Endothelial cell of umbilical vein (primary cell): ENCODE measurements at regions not wholly inside any gene's neighbourhood (a gene's known extent, or its start where the extent isn't known, plus 50 kb on each side); places are given as distances from the start of the nearest gene placed in this dataset.

ENCODE experiments used
- BruUV-seq: library from RNA; stranded (reverse); fragments of 400-500 nt; replicated peaks from 2 replicates; lab custom pipeline; 2021; lab: Mats Ljungman, UMichigan
- CTCF ChIA-PET: fragments of 300-600, 350-600 bp; sonication (Branson Sonifier 250); formaldehyde crosslinking; loops from one replicate; lab custom pipeline; 2021; ENCODE audit warnings: antibody characterized with exemption, inconsistent platforms; lab: Charles Lee
- POLR2A ChIA-PET: fragments of 300-600, 350-600 bp; sonication (Branson Sonifier 250); formaldehyde crosslinking; loops from one replicate; lab custom pipeline; 2021; ENCODE audit warnings: antibody characterized with exemption, inconsistent platforms; lab: Charles Lee
- DNase-seq: peaks from one replicate; pipeline ENCODE4 v3.0.0-alpha.2; 2011; ENCODE audit warnings: low read depth, low spot score
- FAIRE-seq: peaks from 2 replicates; lab custom pipeline; 2011; peaks lifted over from hg19 to GRCh38; lab: Jason Lieb, UNC
- H2AFZ ChIP-seq: 2 replicates; pipeline ENCODE4 v1.6.0; 2012; ENCODE audit warnings: low read depth, low read length, control low read depth, inconsistent platforms
- H3K27ac ChIP-seq: 2 replicates; pipeline ENCODE4 v1.5.1; 2011; ENCODE audit warnings: low read depth, mild to moderate bottlenecking, control low read depth, low read length, moderate library complexity; ENCODE audit not compliant: insufficient read depth
- H3K27me3 ChIP-seq, 2 experiments: 2 replicates each; pipeline versions ENCODE4 v1.6.0 to v1.6.1; 2011; ENCODE audit warnings: low read length in 2 of 2, mixed read lengths in 1 of 2; ENCODE audit not compliant: control insufficient read depth in 2 of 2, insufficient read depth in 2 of 2
- H3K36me3 ChIP-seq, 2 experiments: 2 replicates in 1 of 2; 3 replicates in 1 of 2; pipeline ENCODE4 v1.5.1; 2011; ENCODE audit warnings: low read length in 2 of 2, mild to moderate bottlenecking in 1 of 2, moderate library complexity in 1 of 2; ENCODE audit not compliant: control insufficient read depth in 2 of 2, insufficient read depth in 2 of 2; ENCODE audit errors: extremely low read depth in 1 of 2
- H3K4me1 ChIP-seq: 3 replicates; pipeline ENCODE4 v1.5.1; 2011; ENCODE audit warnings: mild to moderate bottlenecking, low read length; ENCODE audit not compliant: control insufficient read depth, insufficient read depth; ENCODE audit errors: extremely low read depth
- H3K4me2 ChIP-seq: 2 replicates; pipeline ENCODE4 v1.6.1; 2011; ENCODE audit warnings: low read length, control low read depth, mixed read lengths; ENCODE audit not compliant: insufficient read depth
- H3K4me3 ChIP-seq, 3 experiments: fragments of 200-600 bp in 1 of 3; sonication (generic), shearing (Covaris generic) in 1 of 3; replicated peaks in 1 of 3; 2 replicates each; pipeline ENCODE4 v1.5.1; 2011 to 2016; ENCODE audit warnings: control low read depth in 3 of 3, low read length in 3 of 3, mild to moderate bottlenecking in 2 of 3, inconsistent platforms in 1 of 3, low read depth in 1 of 3, moderate library complexity in 1 of 3; ENCODE audit not compliant: insufficient read depth in 1 of 3
- H3K79me2 ChIP-seq: 2 replicates; pipeline ENCODE4 v1.6.0; 2012; ENCODE audit warnings: low read length, inconsistent platforms; ENCODE audit not compliant: control insufficient read depth, insufficient read depth
- H3K9ac ChIP-seq: replicated peaks from 2 replicates; pipeline ENCODE3; 2011; ENCODE audit warnings: low read length, control low read depth; ENCODE audit not compliant: insufficient read depth; ENCODE audit errors: extremely low read depth
- H3K9me1 ChIP-seq: replicated peaks from 3 replicates; pipeline ENCODE4 v1.6.0; 2011; ENCODE audit warnings: mild to moderate bottlenecking, low read length; ENCODE audit not compliant: control insufficient read depth, insufficient read depth; ENCODE audit errors: extremely low read depth
- H3K9me3 ChIP-seq: replicated peaks from 2 replicates; pipeline ENCODE4 v1.5.1; 2012; ENCODE audit warnings: low read length, inconsistent platforms; ENCODE audit not compliant: control insufficient read depth, insufficient read depth
- H4K20me1 ChIP-seq: replicated peaks from 2 replicates; pipeline ENCODE3; 2011; ENCODE audit warnings: mild to moderate bottlenecking, low read length; ENCODE audit not compliant: control insufficient read depth, insufficient read depth; ENCODE audit errors: extremely low read depth
- EZH2 ChIP-seq: IDR thresholded peaks from 2 replicates; pipeline ENCODE4 v1.6.1; 2012; ENCODE audit warnings: borderline replicate concordance, low read depth, mild to moderate bottlenecking, moderate library complexity, low read length, inconsistent platforms; ENCODE audit not compliant: severe bottlenecking
- FOS ChIP-seq: IDR thresholded peaks from 2 replicates; pipeline ENCODE4 v1.6.1; 2011; ENCODE audit warnings: mild to moderate bottlenecking, low read length, moderate library complexity, borderline replicate concordance; ENCODE audit not compliant: insufficient read depth
- GATA2 ChIP-seq: IDR thresholded peaks from 2 replicates; pipeline ENCODE4 v1.7.0; 2011; ENCODE audit warnings: low read depth, mild to moderate bottlenecking, moderate library complexity, mixed read lengths, low read length; ENCODE audit not compliant: insufficient read length, insufficient read depth
- JUN ChIP-seq: IDR thresholded peaks from 2 replicates; pipeline ENCODE4 v1.6.1; 2011; ENCODE audit warnings: borderline replicate concordance, low read depth; ENCODE audit not compliant: insufficient read length, insufficient read depth
- POLR2A ChIP-seq: IDR thresholded peaks from 2 replicates; pipeline ENCODE4 v1.6.1; 2012; ENCODE audit warnings: low read depth, mild to moderate bottlenecking, control low read depth, low read length
- dilution Hi-C: fragments of 300-500 bp; cut with MboI; formaldehyde crosslinking; loops from one replicate; pipeline ENCODE4 v1.15.0; 2019; ENCODE audit warnings: low sequenced_read_pairs; ENCODE audit not compliant: extremely low pct_ligation_motif_present
- intact Hi-C: fragments of 100-400 bp; cut with micrococcal nuclease; formaldehyde crosslinking; loops from one replicate; pipeline ENCODE4 v1.10.0; 2022
- TF ChIP-seq, protein P1 (sequence below), 2 donors: IDR thresholded peaks; 1 replicate in 1 of 2; 2 replicates in 1 of 2; pipeline ENCODE4 v1.5.1; 2011; ENCODE audit warnings: low read length in 2 of 2, mild to moderate bottlenecking in 2 of 2, moderate library complexity in 2 of 2, control low read depth in 1 of 2, inconsistent platforms in 1 of 2, low read depth in 1 of 2; ENCODE audit not compliant: insufficient read depth in 1 of 2; ENCODE audit errors: extremely low read depth in 1 of 2
- TF ChIP-seq, protein P2 (sequence below): IDR thresholded peaks from 2 replicates; pipeline ENCODE4 v1.6.1; 2011; ENCODE audit not compliant: insufficient read depth, insufficient read length

DNA sequence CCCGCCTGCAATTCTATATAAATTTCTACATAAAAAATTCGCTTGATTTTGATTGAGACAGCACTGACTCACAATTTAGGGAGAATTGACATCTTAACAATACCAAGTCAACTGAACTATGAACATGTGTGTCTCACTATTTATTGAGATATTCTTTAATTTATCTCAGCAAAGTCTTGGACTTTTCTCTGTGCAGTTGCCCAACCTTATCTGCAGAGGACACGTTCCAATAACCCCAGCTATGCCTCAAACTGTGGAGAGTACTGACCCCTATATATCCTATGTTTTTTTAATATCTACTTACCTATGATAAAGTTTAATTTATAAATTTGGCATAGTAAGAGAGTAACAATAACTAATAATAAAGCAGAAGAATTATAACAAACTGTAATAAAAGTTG is 69.4 kb upstream of the PIP4K2A start:
- intact Hi-C loops (no loop called here), dilution Hi-C loops (no loop called here)
- Histone ChIP-seq H3K4me1 (no peaks in the 10 kb centered on the region), H3K4me2 (no peak overlapping the region), H4K20me1 (no peaks in the 10 kb centered on the region), H3K27me3 (no peaks in the 10 kb centered on the region), H3K9ac (no peak overlapping the region), H3K36me3 (no peaks in the 10 kb centered on the region), H3K9me1 (no peaks in the 10 kb centered on the region), H2AFZ (no peak overlapping the region), H3K79me2 (no peaks in the 10 kb centered on the region), H3K27ac (no peak overlapping the region), H3K4me3 (no peak overlapping the region), H3K9me3 (no peaks in the 10 kb centered on the region)
- ChIA-PET POLR2A (no interaction called here), CTCF (no interaction called here)
- DNase-seq, result no peak
- BruUV-seq, result no TSS peak
- TF ChIP-seq JUN, result no peak
- TF ChIP-seq, protein P1, sequence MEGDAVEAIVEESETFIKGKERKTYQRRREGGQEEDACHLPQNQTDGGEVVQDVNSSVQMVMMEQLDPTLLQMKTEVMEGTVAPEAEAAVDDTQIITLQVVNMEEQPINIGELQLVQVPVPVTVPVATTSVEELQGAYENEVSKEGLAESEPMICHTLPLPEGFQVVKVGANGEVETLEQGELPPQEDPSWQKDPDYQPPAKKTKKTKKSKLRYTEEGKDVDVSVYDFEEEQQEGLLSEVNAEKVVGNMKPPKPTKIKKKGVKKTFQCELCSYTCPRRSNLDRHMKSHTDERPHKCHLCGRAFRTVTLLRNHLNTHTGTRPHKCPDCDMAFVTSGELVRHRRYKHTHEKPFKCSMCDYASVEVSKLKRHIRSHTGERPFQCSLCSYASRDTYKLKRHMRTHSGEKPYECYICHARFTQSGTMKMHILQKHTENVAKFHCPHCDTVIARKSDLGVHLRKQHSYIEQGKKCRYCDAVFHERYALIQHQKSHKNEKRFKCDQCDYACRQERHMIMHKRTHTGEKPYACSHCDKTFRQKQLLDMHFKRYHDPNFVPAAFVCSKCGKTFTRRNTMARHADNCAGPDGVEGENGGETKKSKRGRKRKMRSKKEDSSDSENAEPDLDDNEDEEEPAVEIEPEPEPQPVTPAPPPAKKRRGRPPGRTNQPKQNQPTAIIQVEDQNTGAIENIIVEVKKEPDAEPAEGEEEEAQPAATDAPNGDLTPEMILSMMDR (IDR thresholded peaks at IDR 0.05; ENCODE audit: extremely low read depth in 1 of 2, insufficient read depth in 1 of 2, low read depth in 1 of 2, low read length in 2 of 2), result no peak
- no peak for FAIRE-seq

DNA sequence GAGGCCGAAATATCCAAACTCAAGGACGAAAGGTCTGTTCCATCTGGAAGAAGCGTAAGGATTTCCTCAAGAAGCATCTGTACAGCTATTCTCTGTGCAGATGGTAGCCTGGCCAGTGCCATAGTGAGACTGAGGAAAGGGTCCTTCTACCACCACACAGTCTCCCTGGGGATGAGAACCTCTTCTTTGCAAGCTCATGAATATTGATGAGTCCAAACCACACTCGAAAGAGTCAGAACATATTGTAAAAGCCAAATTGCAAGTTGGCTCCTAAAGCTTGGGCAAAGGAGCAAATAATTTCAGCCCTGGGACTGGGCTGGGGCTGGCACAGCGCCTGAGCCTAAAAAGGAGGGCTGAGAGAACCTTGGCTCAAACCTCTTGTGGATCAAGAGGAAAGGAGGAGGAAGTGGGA is 66.1 kb upstream of the PIP4K2A start:
- ChIA-PET POLR2A (no interaction called here), CTCF (no interaction called here)
- FAIRE-seq (no peak), DNase-seq (no peak)
- Histone ChIP-seq H3K4me1 (no peaks in the 10 kb centered on the region), H3K9ac (no peak overlapping the region), H3K27ac (no peak overlapping the region), H3K36me3 (no peaks in the 10 kb centered on the region), H3K79me2 (no peaks in the 10 kb centered on the region), H3K9me1 (no peaks in the 10 kb centered on the region), H2AFZ (no peak overlapping the region), H3K27me3 (no peaks in the 10 kb centered on the region), H4K20me1 (no peaks in the 10 kb centered on the region), H3K9me3 (no peaks in the 10 kb centered on the region), H3K4me2 (no peak overlapping the region), H3K4me3 (no peak overlapping the region)
- BruUV-seq, result no TSS peak
- dilution Hi-C loops, result no loop called here
- TF ChIP-seq POLR2A, result no peak
- TF ChIP-seq EZH2, result no peak
- no peak for TF ChIP-seq GATA2
- TF ChIP-seq, protein P2, sequence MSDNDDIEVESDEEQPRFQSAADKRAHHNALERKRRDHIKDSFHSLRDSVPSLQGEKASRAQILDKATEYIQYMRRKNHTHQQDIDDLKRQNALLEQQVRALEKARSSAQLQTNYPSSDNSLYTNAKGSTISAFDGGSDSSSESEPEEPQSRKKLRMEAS, result no peak
- TF ChIP-seq JUN, result no peak
- TF ChIP-seq, protein P1 (IDR thresholded peaks at IDR 0.05; ENCODE audit: extremely low read depth in 1 of 2, insufficient read depth in 1 of 2, low read depth in 1 of 2, low read length in 2 of 2), result no peak
- no peak for TF ChIP-seq FOS
- intact Hi-C loops, result no loop called here
